ENCODE measurements at regions not wholly inside any gene's neighbourhood (a gene's known extent, or its start where the extent isn't known, plus 50 kb on each side); places are given as distances from the start of the nearest gene placed in this dataset.

DNA sequence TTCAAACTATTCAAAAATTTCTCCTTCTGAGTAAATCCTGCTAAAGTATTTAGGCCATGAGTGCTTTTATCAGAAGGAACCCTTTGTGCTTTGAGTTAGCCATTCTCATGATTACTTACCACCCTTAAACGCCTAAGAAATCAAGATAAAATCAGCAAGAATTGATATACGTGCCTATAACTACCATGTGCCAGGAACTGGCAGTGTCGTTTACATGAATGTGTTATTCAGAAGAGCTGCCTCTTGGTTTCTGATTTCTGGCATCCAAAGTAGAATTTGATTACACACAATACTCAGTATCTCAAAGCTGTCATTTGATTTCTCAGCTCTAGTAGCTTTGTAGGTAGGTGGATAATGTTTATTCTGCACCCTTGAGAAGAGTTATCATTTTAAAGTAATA lies 351.3 kb upstream of the CCDC54 start:
- no peaks in the 10 kb centered on the region for H3K9me3 ChIP-seq (ENCODE audit: insufficient read depth, low read length)
- H3K79me2 ChIP-seq (ENCODE audit: low read length): no peaks in the 10 kb centered on the region
- H3K4me1 ChIP-seq (ENCODE audit: low read length): no peaks in the 10 kb centered on the region
- no peak overlapping the region for H3K4me3 ChIP-seq (ENCODE audit: low read length)
- H4K20me1 ChIP-seq (ENCODE audit: insufficient read depth, low read length): no peaks in the 10 kb centered on the region
- H3K27ac ChIP-seq (ENCODE audit: low read length): no peak overlapping the region
- no peaks in the 10 kb centered on the region for H3K27me3 ChIP-seq (ENCODE audit: low read depth, low read length)
- no peaks in the 10 kb centered on the region for H3K36me3 ChIP-seq (replicated peaks; ENCODE audit: low read depth, low read length)
- TF ChIP-seq EZH2phosphoT487 (IDR thresholded peaks at IDR 0.05; ENCODE audit: low read depth): no peak
- TF ChIP-seq, protein P1, sequence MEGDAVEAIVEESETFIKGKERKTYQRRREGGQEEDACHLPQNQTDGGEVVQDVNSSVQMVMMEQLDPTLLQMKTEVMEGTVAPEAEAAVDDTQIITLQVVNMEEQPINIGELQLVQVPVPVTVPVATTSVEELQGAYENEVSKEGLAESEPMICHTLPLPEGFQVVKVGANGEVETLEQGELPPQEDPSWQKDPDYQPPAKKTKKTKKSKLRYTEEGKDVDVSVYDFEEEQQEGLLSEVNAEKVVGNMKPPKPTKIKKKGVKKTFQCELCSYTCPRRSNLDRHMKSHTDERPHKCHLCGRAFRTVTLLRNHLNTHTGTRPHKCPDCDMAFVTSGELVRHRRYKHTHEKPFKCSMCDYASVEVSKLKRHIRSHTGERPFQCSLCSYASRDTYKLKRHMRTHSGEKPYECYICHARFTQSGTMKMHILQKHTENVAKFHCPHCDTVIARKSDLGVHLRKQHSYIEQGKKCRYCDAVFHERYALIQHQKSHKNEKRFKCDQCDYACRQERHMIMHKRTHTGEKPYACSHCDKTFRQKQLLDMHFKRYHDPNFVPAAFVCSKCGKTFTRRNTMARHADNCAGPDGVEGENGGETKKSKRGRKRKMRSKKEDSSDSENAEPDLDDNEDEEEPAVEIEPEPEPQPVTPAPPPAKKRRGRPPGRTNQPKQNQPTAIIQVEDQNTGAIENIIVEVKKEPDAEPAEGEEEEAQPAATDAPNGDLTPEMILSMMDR (IDR thresholded peaks at IDR 0.05; ENCODE audit: low read depth, low read length): no peak
- no peak overlapping the region for H3K9ac ChIP-seq (ENCODE audit: low read length)
- no peak overlapping the region for H2AFZ ChIP-seq (ENCODE audit: low read depth, low read length)
- H3K4me2 ChIP-seq (ENCODE audit: low read length): no peak overlapping the region

DNA sequence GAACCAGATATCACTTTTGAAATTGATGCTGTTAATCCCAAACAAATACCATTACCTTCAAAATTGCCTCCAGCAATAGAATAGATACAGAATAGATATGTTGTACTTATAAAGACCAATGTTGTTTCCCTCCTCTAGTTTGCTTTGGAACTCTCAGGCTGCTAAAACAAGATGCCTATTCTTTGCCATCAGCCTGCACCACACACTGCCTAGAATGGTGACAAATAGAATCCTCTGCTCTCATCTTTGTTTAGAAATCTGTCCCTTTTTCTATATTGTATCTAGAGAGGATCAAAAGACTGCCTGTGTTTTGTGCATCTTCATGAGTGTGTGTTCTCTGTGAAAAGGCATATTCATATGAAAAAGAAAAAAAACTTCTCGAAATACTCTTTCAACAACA lies 349.2 kb upstream of the CCDC54 start:
- Histone ChIP-seq H3K4me2 (ENCODE audit: low read length) (no peak overlapping the region), H3K36me3 (replicated peaks; ENCODE audit: low read depth, low read length) (no peaks in the 10 kb centered on the region), H3K27me3 (ENCODE audit: low read depth, low read length) (no peaks in the 10 kb centered on the region), H4K20me1 (ENCODE audit: insufficient read depth, low read length) (no peaks in the 10 kb centered on the region), H3K9me3 (ENCODE audit: insufficient read depth, low read length) (no peaks in the 10 kb centered on the region), H2AFZ (ENCODE audit: low read depth, low read length) (no peak overlapping the region), H3K9ac (ENCODE audit: low read length) (no peak overlapping the region), H3K4me1 (ENCODE audit: low read length) (no peaks in the 10 kb centered on the region), H3K79me2 (ENCODE audit: low read length) (no peaks in the 10 kb centered on the region), H3K27ac (ENCODE audit: low read length) (no peak overlapping the region), H3K4me3 (ENCODE audit: low read length) (no peak overlapping the region)
- TF ChIP-seq EZH2phosphoT487 (IDR thresholded peaks at IDR 0.05; ENCODE audit: low read depth): no peak
- TF ChIP-seq, protein P1 (IDR thresholded peaks at IDR 0.05; ENCODE audit: low read depth, low read length): no peak

DNA sequence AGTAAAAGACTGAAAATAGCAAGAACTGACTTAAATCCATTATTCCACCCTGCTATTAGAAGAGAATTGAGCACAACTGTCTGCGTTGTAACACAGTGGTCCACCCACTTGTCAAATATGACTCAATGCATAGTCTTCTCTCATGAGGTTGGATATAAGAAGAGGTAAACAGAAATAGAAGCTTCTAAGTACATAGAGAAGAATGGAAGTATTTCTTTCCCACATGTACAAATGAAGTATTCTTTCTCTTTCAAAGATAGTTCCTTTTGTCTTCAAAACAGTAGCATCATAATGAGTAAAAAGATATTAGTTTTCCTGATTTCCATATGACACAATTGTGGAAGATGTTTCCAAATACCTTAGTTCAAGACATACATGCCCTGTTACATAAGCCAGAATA lies 348.6 kb upstream of the CCDC54 start:
- H3K9me3 ChIP-seq (ENCODE audit: insufficient read depth, low read length): no peaks in the 10 kb centered on the region
- no peaks in the 10 kb centered on the region for H4K20me1 ChIP-seq (ENCODE audit: insufficient read depth, low read length)
- no peaks in the 10 kb centered on the region for H3K79me2 ChIP-seq (ENCODE audit: low read length)
- H3K4me1 ChIP-seq (ENCODE audit: low read length): no peaks in the 10 kb centered on the region
- H3K27ac ChIP-seq (ENCODE audit: low read length): no peak overlapping the region
- H2AFZ ChIP-seq (ENCODE audit: low read depth, low read length): no peak overlapping the region
- no peak overlapping the region for H3K9ac ChIP-seq (ENCODE audit: low read length)
- H3K4me3 ChIP-seq (ENCODE audit: low read length): no peak overlapping the region
- no peaks in the 10 kb centered on the region for H3K27me3 ChIP-seq (ENCODE audit: low read depth, low read length)
- TF ChIP-seq EZH2phosphoT487 (IDR thresholded peaks at IDR 0.05; ENCODE audit: low read depth): no peak
- TF ChIP-seq, protein P1 (IDR thresholded peaks at IDR 0.05; ENCODE audit: low read depth, low read length): no peak
- H3K4me2 ChIP-seq (ENCODE audit: low read length): no peak overlapping the region
- no peaks in the 10 kb centered on the region for H3K36me3 ChIP-seq (replicated peaks; ENCODE audit: low read depth, low read length)

DNA sequence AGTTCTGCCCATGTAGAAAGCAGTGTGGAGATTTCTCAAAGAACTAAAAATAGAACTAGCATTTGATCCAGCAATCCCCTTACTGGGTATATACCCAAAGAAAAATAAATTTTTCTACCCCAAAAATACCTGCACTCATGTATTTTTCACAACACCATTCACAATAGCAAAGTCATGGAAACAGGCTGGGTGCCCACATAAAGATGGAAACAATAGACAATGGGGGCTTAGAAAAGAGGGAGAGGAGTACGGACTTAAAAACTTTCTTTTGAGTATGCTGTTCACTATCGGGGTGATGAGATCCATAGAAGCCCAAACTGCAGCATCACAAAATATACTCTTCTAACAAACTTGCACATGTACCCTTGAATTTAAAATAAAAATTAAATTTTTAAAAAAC lies 345.1 kb upstream of the CCDC54 start:
- no peak for TF ChIP-seq EZH2phosphoT487 (IDR thresholded peaks at IDR 0.05; ENCODE audit: low read depth)
- TF ChIP-seq, protein P1 (IDR thresholded peaks at IDR 0.05; ENCODE audit: low read depth, low read length): no peak
- no peak overlapping the region for H3K27ac ChIP-seq (ENCODE audit: low read length)
- H3K4me1 ChIP-seq (ENCODE audit: low read length): no peaks in the 10 kb centered on the region
- no peaks in the 10 kb centered on the region for H4K20me1 ChIP-seq (ENCODE audit: insufficient read depth, low read length)
- no peak overlapping the region for H3K9ac ChIP-seq (ENCODE audit: low read length)
- H2AFZ ChIP-seq (ENCODE audit: low read depth, low read length): no peak overlapping the region
- H3K4me3 ChIP-seq (ENCODE audit: low read length): no peak overlapping the region
- H3K79me2 ChIP-seq (ENCODE audit: low read length): no peaks in the 10 kb centered on the region
- no peaks in the 10 kb centered on the region for H3K36me3 ChIP-seq (replicated peaks; ENCODE audit: low read depth, low read length)
- no peak overlapping the region for H3K4me2 ChIP-seq (ENCODE audit: low read length)
- H3K9me3 ChIP-seq (ENCODE audit: insufficient read depth, low read length): no peaks in the 10 kb centered on the region; the same call in 1 of the 2 replicates
- no peaks in the 10 kb centered on the region for H3K27me3 ChIP-seq (ENCODE audit: low read depth, low read length)
